DMS114 treated with DMSO at 0.1 percent for 48 hours (cell line): ENCODE measurements at regions not wholly inside any gene's neighbourhood (a gene's known extent, or its start where the extent isn't known, plus 50 kb on each side); places are given as distances from the start of the nearest gene placed in this dataset.

Experiments used
- DNase-seq: peaks from one replicate; lab custom pipeline; 2025; ENCODE audit not compliant: unreplicated experiment; lab: John Stamatoyannopoulos, UW

GRCh38 chr7:46695051-46695708, 774.1 kb upstream of the IGFBP3 start:
- no peak for DNase-seq

- no peak for DNase-seq
Measured at GRCh38 chr7:46694058-46694457, 773.0 kb upstream of the IGFBP3 start.

GRCh38 chr7:46687203-46687602, 766.1 kb upstream of the IGFBP3 start:
- DNase-seq: no peak

- DNase-seq: no peak
Measured at GRCh38 chr7:46685051-46685450, 764.0 kb upstream of the IGFBP3 start.

DNA sequence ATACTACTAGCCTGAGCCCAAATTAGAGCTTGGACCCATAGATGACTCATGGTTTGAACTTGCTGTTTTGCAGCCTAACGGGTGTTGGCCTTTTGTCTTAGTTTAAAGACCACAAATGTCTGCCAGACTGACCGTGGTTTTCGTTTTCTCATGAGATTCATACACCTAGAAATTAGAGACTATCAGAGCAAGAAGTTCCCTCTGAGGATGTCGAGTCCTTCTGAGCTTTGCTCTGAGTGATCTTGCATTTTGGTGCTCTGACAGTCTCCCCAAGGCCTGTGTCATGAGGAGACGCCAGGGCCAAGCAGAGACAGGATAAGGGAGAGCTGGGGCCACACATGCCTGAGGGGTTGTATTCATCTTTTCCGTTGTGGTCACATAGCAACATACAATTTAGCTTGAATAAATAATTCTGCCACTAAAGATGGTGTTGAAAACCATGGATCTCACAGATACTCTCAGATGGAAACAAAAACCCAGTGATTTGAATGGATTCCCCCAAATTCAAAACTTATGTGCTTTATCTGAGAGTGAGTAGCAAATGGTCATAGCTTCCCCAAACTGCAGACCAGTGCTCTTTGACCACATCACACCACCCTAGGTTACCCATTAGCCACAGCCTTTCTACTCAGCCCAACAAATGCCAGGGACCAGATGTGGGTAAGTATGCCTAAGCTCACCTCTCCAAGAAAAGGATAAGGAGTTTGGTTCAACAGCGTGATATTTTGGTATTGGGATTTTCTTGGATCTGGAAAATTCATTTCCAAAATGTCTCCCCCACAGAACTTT, 762.0 kb upstream of the IGFBP3 start:
- DNase-seq: no peak

DNA sequence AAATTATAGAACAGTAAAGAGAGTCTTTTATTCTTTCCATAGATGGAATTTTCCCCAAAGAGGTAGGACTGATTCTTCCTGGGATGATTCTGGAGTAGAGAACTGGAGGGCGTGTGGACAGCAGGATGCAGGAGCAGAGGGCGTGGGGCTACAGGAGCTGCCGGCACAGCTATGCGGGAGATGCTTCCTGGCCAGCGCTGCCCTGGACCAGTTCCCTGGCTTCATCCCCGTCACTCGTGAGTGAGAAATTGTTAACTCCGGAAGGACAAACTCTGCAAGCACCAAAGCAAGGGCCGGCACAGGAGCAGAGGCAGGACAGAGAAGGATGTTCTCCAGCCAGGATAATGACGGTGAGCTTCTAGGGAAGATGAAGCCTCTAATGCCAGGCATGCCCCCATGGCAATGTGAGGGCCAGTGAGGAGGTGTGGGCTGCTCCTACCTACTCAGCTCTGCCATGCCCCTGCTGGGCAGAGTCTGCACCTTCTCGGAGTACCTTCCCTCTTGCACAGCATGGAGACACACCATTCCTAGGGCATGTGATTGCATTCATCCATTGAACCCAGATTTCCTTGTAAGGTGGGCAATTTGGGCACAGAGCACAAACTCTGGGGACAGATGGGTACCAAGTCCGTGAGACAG, 760.9 kb upstream of the IGFBP3 start:
- DNase-seq: no peak

DNA sequence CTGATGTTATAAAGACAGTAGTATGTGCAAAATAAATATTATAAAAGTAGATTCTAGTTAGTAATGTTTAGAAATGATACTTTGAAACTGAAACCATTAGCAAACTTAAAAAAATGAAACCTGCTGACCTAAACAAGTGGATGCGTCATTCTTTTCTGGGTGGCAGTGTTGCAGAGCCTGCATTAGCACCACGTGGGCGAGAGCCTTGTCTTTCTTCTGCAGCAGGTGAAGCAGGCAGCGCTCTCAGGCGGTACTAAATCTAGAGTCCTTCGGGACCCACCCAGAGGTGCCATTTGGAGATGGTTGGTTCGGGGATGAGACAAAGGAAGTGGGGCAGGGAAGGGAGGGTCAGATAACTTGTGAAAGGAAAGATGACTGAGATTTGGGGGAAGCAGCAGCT, 759.1 kb upstream of the IGFBP3 start:
- no peak for DNase-seq

DNA sequence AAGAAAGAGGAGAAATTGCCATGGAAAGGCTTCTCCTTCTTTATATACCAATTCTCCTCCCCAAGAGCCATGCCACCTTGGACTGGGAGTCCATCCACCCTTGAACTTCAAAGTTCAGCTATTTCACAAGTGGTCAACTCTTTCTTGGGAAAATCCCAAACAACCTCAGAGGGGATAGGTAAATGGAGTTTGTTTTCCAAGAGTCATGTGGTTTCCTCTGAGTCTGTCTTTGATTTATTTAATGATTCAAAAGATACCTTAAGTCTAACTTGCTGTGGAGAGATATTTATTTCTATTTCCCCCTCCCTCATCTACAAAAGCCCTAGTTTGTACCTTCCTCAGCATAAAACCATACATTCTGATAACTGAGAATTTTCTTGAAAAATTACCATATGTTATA, 758.6 kb upstream of the IGFBP3 start:
- DNase-seq: no peak

DNA sequence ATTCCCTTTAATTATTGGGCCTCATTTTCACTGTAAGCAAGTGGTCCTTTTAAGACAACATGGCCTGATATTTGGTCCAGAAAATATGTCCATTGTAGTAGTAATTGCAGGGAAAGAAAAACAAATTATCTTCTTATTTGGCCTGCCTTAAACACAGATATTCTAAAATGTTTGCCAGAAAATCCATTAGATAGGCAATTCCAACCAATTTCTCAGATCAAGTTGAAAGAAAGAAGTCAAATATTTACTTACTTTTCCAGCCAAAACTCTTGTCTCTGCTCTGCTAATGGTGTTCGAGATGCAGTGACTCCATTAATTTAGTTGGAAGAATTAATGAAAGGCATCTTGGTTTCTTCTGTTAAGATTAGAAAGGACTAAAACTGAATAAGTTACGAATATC, 757.3 kb upstream of the IGFBP3 start:
- no peak for DNase-seq

DNA sequence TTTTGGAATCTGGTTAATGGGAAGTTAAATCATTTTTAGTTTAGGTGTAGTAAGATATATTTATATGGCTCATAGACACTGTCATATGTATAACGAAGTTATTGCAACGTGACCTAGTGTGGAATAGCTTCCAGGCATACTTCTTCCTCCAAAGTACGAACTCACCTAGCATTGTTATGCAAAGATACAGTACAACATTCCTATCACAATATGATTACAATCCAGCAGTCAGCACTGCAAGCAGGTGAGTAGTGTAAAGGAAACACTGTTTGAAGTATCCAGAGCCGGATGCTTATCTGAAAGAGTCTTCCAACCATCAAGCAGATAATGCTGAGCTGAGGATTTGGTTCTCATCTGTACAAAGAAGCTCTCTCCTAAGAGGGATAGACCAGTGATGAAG, 754.4 kb upstream of the IGFBP3 start:
- DNase-seq: no peak

- DNase-seq: no peak
Measured at GRCh38 chr7:46672861-46673260, 751.8 kb upstream of the IGFBP3 start.

DNA sequence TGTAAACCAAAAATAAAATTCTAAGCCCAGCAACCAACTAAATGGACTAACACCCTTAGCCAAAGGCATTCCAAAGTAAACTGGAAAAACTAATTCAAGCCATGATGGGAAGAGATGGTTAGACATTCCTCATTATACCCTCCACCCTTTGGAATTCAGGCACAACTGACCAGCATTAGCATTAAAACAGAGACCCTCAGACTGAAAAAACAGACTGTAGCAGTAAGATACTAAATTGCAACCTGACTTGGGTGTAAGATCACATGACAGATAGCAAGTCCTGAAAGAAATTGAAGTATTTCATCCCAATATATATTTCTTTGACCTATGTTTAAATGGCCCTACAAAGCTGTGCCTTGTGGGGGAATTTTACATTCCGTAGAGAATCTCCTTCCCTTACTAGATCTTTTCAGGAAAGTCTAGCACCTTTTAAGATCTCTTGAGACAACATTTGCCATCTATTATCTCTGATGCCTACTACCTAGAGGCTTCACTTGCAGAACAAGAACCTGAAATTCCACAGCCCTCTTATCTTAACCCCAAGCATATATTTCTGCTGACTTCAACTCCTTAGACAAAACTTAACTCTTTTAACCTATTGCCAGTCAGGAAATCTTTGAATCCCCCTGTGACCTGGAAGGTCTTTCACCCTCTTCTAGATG, 750.2 kb upstream of the IGFBP3 start:
- no peak for DNase-seq

DNA sequence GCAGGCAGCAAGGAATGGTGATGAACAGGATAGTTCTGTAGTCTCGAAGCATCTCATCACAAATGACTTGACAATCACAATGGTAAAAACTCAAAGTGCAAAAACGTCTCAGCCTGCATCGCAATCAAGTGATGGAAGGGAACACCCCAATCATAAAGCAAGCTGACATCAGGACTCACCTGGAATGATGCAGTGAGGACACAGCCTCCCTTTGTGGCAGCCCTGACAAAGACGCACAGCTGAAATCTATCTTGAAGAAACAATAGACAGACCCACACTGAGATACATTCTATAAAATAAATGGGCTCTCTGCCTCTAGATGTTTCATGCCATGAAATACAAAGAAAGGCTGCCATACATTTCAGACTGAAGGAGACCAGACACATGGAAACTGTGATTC, 748.0 kb upstream of the IGFBP3 start:
- DNase-seq: no peak

DNA sequence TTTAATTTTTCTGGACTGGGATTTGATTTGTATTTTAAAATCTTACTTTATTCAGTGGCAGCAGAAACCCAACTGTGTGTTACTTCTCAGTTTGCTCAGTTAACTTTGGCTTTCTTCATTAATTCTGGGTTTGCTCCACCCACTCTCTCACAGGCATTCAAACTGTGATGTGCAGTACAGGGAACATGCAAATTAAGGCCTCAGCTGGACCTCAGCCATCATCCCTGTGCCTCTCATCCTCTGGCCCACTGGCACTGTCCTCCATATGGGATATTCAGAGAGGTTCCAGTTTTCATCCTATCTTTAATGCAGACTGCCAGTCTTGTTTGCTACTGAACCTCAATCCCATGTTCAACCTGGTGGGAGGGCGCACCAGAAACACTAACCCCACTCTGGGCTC, 743.4 kb upstream of the IGFBP3 start:
- DNase-seq: no peak

GRCh38 chr7:46663025-46663424, 742.0 kb upstream of the IGFBP3 start:
- DNase-seq: no peak

GRCh38 chr7:46661431-46661830, 740.4 kb upstream of the IGFBP3 start:
- DNase-seq: no peak

DNA sequence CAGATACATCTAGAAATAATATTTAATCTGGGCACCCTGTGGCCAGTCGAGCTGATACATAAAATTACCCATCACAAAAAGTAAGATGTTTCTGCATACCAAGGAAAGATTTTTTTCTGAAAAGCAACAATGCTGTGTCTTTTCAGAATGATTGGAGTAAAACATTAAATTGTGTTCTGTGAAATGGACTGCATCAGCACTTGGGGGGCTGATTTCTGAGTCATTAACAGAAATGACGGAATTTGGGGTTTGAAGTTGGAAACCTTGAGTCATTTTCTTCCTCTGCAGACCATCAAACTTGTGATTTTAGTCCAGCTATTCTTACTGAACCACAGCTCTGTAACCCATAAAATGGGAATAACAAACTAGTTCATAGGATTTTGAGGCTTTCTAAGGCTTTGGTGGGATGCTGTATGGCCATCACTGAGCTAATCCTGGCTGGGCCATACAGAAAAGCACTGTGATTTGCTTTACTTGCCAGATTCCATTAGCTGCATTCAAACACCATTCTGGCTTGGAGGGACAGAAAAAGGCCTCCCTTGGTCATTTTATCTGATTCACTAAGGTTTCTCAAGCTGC, 739.4 kb upstream of the IGFBP3 start:
- DNase-seq: no peak

DNA sequence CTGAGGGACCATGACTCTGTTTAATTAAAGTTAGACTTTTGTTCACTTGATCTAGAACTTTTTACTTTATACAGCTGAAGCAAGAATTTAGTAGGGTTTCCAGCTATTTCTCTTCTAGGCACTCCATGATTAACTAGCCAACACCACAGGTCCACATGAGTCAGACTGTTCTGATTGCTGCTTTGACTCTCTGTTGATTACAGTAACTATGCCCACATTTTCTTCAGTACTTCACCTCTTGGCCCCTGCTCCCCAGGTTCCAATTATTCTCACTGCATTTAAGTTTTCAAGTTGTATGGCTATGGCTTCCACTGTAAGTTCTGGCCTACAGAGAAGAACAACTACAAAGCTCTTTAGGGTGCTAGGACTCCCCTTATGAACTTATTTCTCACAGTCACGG, 737.2 kb upstream of the IGFBP3 start:
- no peak for DNase-seq

GRCh38 chr7:46654546-46655443, 733.7 kb upstream of the IGFBP3 start:
- DNase-seq: no peak

DNA sequence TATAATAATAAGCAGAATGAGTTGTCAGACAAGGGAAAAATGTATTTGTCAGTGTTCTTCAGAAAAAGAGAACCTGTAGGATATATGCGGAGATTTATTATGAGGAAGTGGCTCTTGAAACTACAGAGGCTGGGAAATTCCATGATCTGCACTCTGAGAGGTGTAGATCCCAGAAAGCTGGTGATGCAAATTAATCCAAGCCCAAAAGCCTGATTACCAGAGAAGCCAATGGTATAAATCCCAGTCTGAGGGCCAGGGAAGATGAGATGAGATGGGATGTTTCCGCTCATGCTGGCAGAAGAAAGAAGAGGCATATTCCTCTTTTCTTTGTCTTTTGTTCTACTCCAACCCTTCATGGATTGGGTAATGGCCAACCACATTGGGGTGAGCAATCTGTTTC, 732.8 kb upstream of the IGFBP3 start:
- no peak for DNase-seq
